HEK293 (cell line): ENCODE measurements at regions not wholly inside any gene's neighbourhood (a gene's known extent, or its start where the extent isn't known, plus 50 kb on each side); places are given as distances from the start of the nearest gene placed in this dataset.

ENCODE experiments used
- CTCF ChIA-PET: fragments of 350-600 bp; formaldehyde crosslinking; extraction: SDS; loops from one replicate; lab custom pipeline; 2021; ENCODE audit warnings: antibody characterized with exemption; lab: Yijun Ruan, JAX
- POLR2A ChIA-PET: fragments of 300-600 bp; formaldehyde crosslinking; extraction: SDS; loops from one replicate; lab custom pipeline; 2020; ENCODE audit warnings: antibody characterized with exemption, inconsistent platforms; lab: Yijun Ruan, JAX
- H3K27ac ChIP-seq: fragments of 200-500 bp; sonication (Bioruptor generic); 2 replicates; pipeline ENCODE4 v1.5.1; 2014; ENCODE audit warnings: low read depth, low read length, control low read depth, inconsistent platforms; ENCODE audit errors: extremely low read depth
- H3K36me3 ChIP-seq, 2 experiments: fragments of 200-500 bp in 1 of 2; sonication (Bioruptor generic) in 1 of 2; 1 replicate in 1 of 2; 2 replicates in 1 of 2; pipeline ENCODE4 v1.5.1; 2014 to 2017; ENCODE audit warnings: inconsistent platforms in 2 of 2, low read length in 2 of 2; ENCODE audit not compliant: control insufficient read depth in 2 of 2, insufficient read depth in 1 of 2
- H3K4me1 ChIP-seq: fragments of 200-500 bp; sonication (Bioruptor generic); 2 replicates; pipeline ENCODE4 v1.5.1; 2014; ENCODE audit warnings: mild to moderate bottlenecking, low read length, inconsistent platforms; ENCODE audit not compliant: control insufficient read depth, insufficient read depth
- H3K4me3 ChIP-seq: 2 replicates; pipeline ENCODE4 v1.5.1; 2011; ENCODE audit warnings: low read depth, mild to moderate bottlenecking, control low read depth, low read length, moderate library complexity
- H3K9me3 ChIP-seq: fragments of 200-500 bp; sonication (Bioruptor generic); 2 replicates; pipeline ENCODE4 v1.5.1; 2014; ENCODE audit warnings: low read depth, low read length, inconsistent platforms; ENCODE audit not compliant: control insufficient read depth, insufficient read depth
- ATF2 ChIP-seq: fragments of 450-650 bp; formaldehyde crosslinking; IDR thresholded peaks from 2 replicates; pipeline ENCODE4 v1.5.1; 2016; ENCODE audit warnings: missing biosample characterization, missing genetic modification characterization, low read depth
- GLIS1 ChIP-seq: fragments of 450-650 bp; formaldehyde crosslinking; IDR thresholded peaks from 2 replicates; pipeline ENCODE4 v1.5.1; 2016; ENCODE audit warnings: missing biosample characterization, missing genetic modification characterization
- KLF1 ChIP-seq: fragments of 450-650 bp; formaldehyde crosslinking; IDR thresholded peaks from 2 replicates; pipeline ENCODE4 v1.5.1; 2016; ENCODE audit warnings: missing biosample characterization, missing genetic modification characterization
- PRDM4 ChIP-seq: fragments of 450-650 bp; formaldehyde crosslinking; IDR thresholded peaks from 2 replicates; pipeline ENCODE4 v1.5.1; 2017; ENCODE audit warnings: missing biosample characterization, missing genetic modification characterization
- PRDM6 ChIP-seq: fragments of 450-650 bp; formaldehyde crosslinking; IDR thresholded peaks from 2 replicates; pipeline ENCODE4 v1.5.1; 2017; ENCODE audit warnings: missing biosample characterization, missing genetic modification characterization
- SP7 ChIP-seq: fragments of 450-650 bp; formaldehyde crosslinking; IDR thresholded peaks from 2 replicates; pipeline ENCODE4 v1.5.1; 2016; ENCODE audit warnings: missing biosample characterization, missing genetic modification characterization
- YY2 ChIP-seq: fragments of 450-650 bp; formaldehyde crosslinking; IDR thresholded peaks from 2 replicates; pipeline ENCODE4 v1.5.1; 2016; ENCODE audit warnings: missing biosample characterization, missing genetic modification characterization
- ZBTB21 ChIP-seq: fragments of 450-650 bp; formaldehyde crosslinking; IDR thresholded peaks from 2 replicates; pipeline ENCODE4 v1.5.1; 2017; ENCODE audit warnings: missing biosample characterization, missing genetic modification characterization
- ZFHX2 ChIP-seq: fragments of 450-650 bp; formaldehyde crosslinking; conservative IDR thresholded peaks from 2 replicates; pipeline ENCODE4 v1.5.1; 2016; ENCODE audit warnings: missing biosample characterization, missing genetic modification characterization
- ZNF114 ChIP-seq: fragments of 450-650 bp; formaldehyde crosslinking; IDR thresholded peaks from 2 replicates; pipeline ENCODE4 v1.5.0; 2017; ENCODE audit warnings: missing biosample characterization, missing genetic modification characterization
- ZNF132 ChIP-seq: fragments of 450-650 bp; formaldehyde crosslinking; IDR thresholded peaks from 2 replicates; pipeline ENCODE4 v1.5.1; 2017; ENCODE audit warnings: missing biosample characterization, missing genetic modification characterization, borderline replicate concordance
- ZNF155 ChIP-seq: fragments of 450-650 bp; formaldehyde crosslinking; IDR thresholded peaks from 2 replicates; pipeline ENCODE4 v1.5.1; 2016; ENCODE audit warnings: missing biosample characterization, missing genetic modification characterization
- ZNF202 ChIP-seq: fragments of 450-650 bp; formaldehyde crosslinking; IDR thresholded peaks from 2 replicates; pipeline ENCODE4 v1.5.1; 2016; ENCODE audit warnings: missing biosample characterization, missing genetic modification characterization, borderline replicate concordance
- ZNF221 ChIP-seq: fragments of 450-650 bp; formaldehyde crosslinking; IDR thresholded peaks from 2 replicates; pipeline ENCODE4 v1.5.1; 2017; ENCODE audit warnings: missing biosample characterization, missing genetic modification characterization, borderline replicate concordance
- ZNF266 ChIP-seq: fragments of 450-650 bp; formaldehyde crosslinking; IDR thresholded peaks from 2 replicates; pipeline ENCODE4 v1.5.1; 2016; ENCODE audit warnings: missing biosample characterization, missing genetic modification characterization, low read depth
- ZNF280C ChIP-seq: fragments of 450-650 bp; formaldehyde crosslinking; IDR thresholded peaks from 2 replicates; pipeline ENCODE4 v1.5.1; 2016; ENCODE audit warnings: missing biosample characterization, missing genetic modification characterization
- ZNF426 ChIP-seq: fragments of 450-650 bp; formaldehyde crosslinking; IDR thresholded peaks from 2 replicates; pipeline ENCODE4 v1.5.1; 2017; ENCODE audit warnings: missing biosample characterization, missing genetic modification characterization, mild to moderate bottlenecking, inconsistent platforms, moderate library complexity
- ZNF449 ChIP-seq: fragments of 450-650 bp; formaldehyde crosslinking; IDR thresholded peaks from 2 replicates; pipeline ENCODE4 v1.5.1; 2017; ENCODE audit warnings: missing biosample characterization, mild to moderate bottlenecking, missing genetic modification characterization, moderate library complexity
- ZNF501 ChIP-seq: fragments of 450-650 bp; formaldehyde crosslinking; IDR thresholded peaks from 2 replicates; pipeline ENCODE4 v1.5.1; 2016; ENCODE audit warnings: missing biosample characterization, missing genetic modification characterization
- ZNF513 ChIP-seq: fragments of 450-650 bp; IDR thresholded peaks from 2 replicates; pipeline ENCODE4 v1.5.1; 2018; ENCODE audit warnings: missing biosample characterization, missing genetic modification characterization
- ZNF560 ChIP-seq: fragments of 450-650 bp; formaldehyde crosslinking; IDR thresholded peaks from 2 replicates; pipeline ENCODE4 v1.5.1; 2017; ENCODE audit warnings: missing biosample characterization, missing genetic modification characterization, borderline replicate concordance
- ZNF639 ChIP-seq: fragments of 450-650 bp; formaldehyde crosslinking; IDR thresholded peaks from 2 replicates; pipeline ENCODE4 v1.5.1; 2016; ENCODE audit warnings: missing biosample characterization, missing genetic modification characterization
- ZNF660 ChIP-seq: fragments of 450-650 bp; IDR thresholded peaks from 2 replicates; pipeline ENCODE4 v1.5.1; 2018; ENCODE audit warnings: missing biosample characterization, mild to moderate bottlenecking, missing genetic modification characterization
- ZSCAN16 ChIP-seq: fragments of 450-650 bp; formaldehyde crosslinking; IDR thresholded peaks from 2 replicates; pipeline ENCODE4 v1.5.1; 2016; ENCODE audit warnings: missing biosample characterization, missing genetic modification characterization

- TF ChIP-seq ZNF280C (tag by site-specific recombination), result no peak
- no peak for TF ChIP-seq ZNF639 (tag by site-specific recombination)
- no peak for TF ChIP-seq ZNF114 (tag by site-specific recombination)
- TF ChIP-seq ZNF155 (tag by site-specific recombination), result no peak
- no peak for TF ChIP-seq ZNF501 (tag by site-specific recombination)
- TF ChIP-seq ZFHX2 (tag by site-specific recombination), result no peak
Measured at GRCh38 chr15:94777037-94777436, 545.7 kb downstream of the MCTP2 start (continued).

GRCh38 chr15:94778840-94779239 lies 547.5 kb downstream of the MCTP2 start:
- no peaks in the 10 kb centered on the region for H3K36me3 ChIP-seq
- CTCF ChIA-PET, result interaction anchor here (0.6 kb wide), 1 partner anchor 614 kb away, joined by 3 read pairs; no protein-coding TSS in a partner anchor
- POLR2A ChIA-PET, result no interaction called here
- H3K27ac ChIP-seq, result no peak overlapping the region
- no peaks in the 10 kb centered on the region for H3K4me1 ChIP-seq
- TF ChIP-seq PRDM6 (no peak), PRDM4 (no peak), ZNF560 (tag by site-specific recombination) (no peak), ZNF221 (no peak), ZNF513 (no peak), ZFHX2 (tag by site-specific recombination) (no peak), GLIS1 (tag by site-specific recombination) (no peak), ZNF660 (no peak), ZSCAN16 (tag by site-specific recombination) (no peak), ZNF132 (no peak), ZNF449 (tag by site-specific recombination) (no peak), ZBTB21 (tag by site-specific recombination) (no peak), ZNF202 (tag by site-specific recombination) (no peak), YY2 (no peak), SP7 (no peak), ZNF266 (tag by site-specific recombination) (no peak), ATF2 (tag by site-specific recombination) (no peak), ZNF426 (tag by site-specific recombination) (no peak), KLF1 (no peak)
- H3K4me3 ChIP-seq, result no peak overlapping the region
- no peaks in the 10 kb centered on the region for H3K9me3 ChIP-seq
